ENCODE measurements at regions not wholly inside any gene's neighbourhood (a gene's known extent, or its start where the extent isn't known, plus 50 kb on each side); places are given as distances from the start of the nearest gene placed in this dataset.

GRCh38 chr10:57605948-57606485 is 661.7 kb downstream of the IPMK start:
- Mint-ChIP-seq H3K4me1 (no peaks in the 10 kb centered on the region), H3K27me3 (ENCODE audit: low read depth in 2 of 2) (no peaks in the 10 kb centered on the region), H3K27ac (no peak overlapping the region), H3K9me3 (peaks cover 9 to 13% of the 10 kb centered on the region in 2 donors), H3K36me3 (no peaks in the 10 kb centered on the region), H3K4me3 (no peak overlapping the region)
- no peaks in the 10 kb centered on the region for H3K4me1 ChIP-seq (ENCODE audit: control insufficient read depth, insufficient read depth, low read length)
- no peak for DNase-seq
- H3K36me3 ChIP-seq (ENCODE audit: control insufficient read depth, insufficient read depth, low read length), result no peaks in the 10 kb centered on the region
- ATAC-seq, result no peak
- no peak overlapping the region for H3K27ac ChIP-seq (ENCODE audit: low read length)
- intact Hi-C loops (cut with micrococcal nuclease), result no loop called here
- H3K27me3 ChIP-seq (ENCODE audit: control insufficient read depth, insufficient read depth, low read length), result no peaks in the 10 kb centered on the region
- H3K4me3 ChIP-seq (ENCODE audit: low read length), result no peak overlapping the region
- no peak for TF ChIP-seq CTCF (IDR thresholded peaks at IDR 0.05)
- 86% methylated on average over 3 of the region's 4 CpGs for WGBS (ENCODE audit: insufficient coverage)
- no peaks in the 10 kb centered on the region for H3K9me3 ChIP-seq (ENCODE audit: control insufficient read depth, insufficient read depth, low read length)

- Histone ChIP-seq H3K27ac (ENCODE audit: low read length) (no peak overlapping the region), H3K4me1 (ENCODE audit: control insufficient read depth, insufficient read depth, low read length) (no peaks in the 10 kb centered on the region), H3K9me3 (ENCODE audit: control insufficient read depth, insufficient read depth, low read length) (no peaks in the 10 kb centered on the region), H3K4me3 (ENCODE audit: low read length) (no peak overlapping the region), H3K27me3 (ENCODE audit: control insufficient read depth, insufficient read depth, low read length) (no peaks in the 10 kb centered on the region), H3K36me3 (ENCODE audit: control insufficient read depth, insufficient read depth, low read length) (no peaks in the 10 kb centered on the region)
- DNase-seq, result no peak
- peaks cover 5 to 13% of the 10 kb centered on the region in 2 donors for H3K9me3 Mint-ChIP-seq
- intact Hi-C loops (cut with micrococcal nuclease), result no loop called here
- TF ChIP-seq CTCF (IDR thresholded peaks at IDR 0.05), result no peak
- H3K27me3 Mint-ChIP-seq (ENCODE audit: low read depth in 2 of 2), result no peaks in the 10 kb centered on the region
- no peak for ATAC-seq
- H3K27ac Mint-ChIP-seq, result no peak overlapping the region
- H3K36me3 Mint-ChIP-seq, result no peaks in the 10 kb centered on the region
- H3K4me3 Mint-ChIP-seq, result no peak overlapping the region
- no peaks in the 10 kb centered on the region for H3K4me1 Mint-ChIP-seq
- 85% methylated on average over 2 of the region's 4 CpGs for WGBS (ENCODE audit: insufficient coverage)
These were observed 668.3 kb downstream of the IPMK start for GRCh38 chr10:57599440-57599839.

DNA sequence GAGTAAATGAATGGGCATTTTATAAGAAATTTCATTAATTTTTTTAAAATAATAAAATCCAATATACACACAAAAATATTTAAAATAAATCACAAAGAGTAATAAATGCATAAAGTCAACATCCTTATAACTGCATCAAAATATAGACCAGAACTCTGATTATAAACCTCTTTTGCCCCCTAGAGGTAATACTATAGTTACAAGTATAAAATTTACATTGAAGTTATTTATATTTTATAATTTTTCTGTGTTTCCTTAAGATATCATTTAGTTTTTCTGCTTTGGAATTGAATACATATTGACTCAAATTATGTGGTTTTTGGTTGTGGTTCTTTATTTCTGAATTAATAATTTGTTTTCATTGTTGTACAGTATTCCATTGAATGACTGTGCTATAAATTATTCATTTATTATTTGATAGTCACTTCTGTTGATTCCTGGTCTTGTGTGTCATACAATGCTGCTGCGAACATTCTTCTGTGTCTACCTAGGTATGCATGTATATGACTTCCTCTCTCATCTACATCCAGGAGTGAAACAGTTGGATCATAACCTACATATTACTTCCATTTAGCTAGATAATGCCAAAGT is 673.6 kb downstream of the IPMK start:
- 100% methylated on average over 1 of the region's 1 CpG for WGBS (ENCODE audit: insufficient coverage)
- Histone ChIP-seq H3K27me3 (ENCODE audit: control insufficient read depth, insufficient read depth, low read length) (no peaks in the 10 kb centered on the region), H3K4me3 (ENCODE audit: low read length) (no peak overlapping the region), H3K36me3 (ENCODE audit: control insufficient read depth, insufficient read depth, low read length) (no peaks in the 10 kb centered on the region), H3K9me3 (ENCODE audit: control insufficient read depth, insufficient read depth, low read length) (no peaks in the 10 kb centered on the region), H3K27ac (ENCODE audit: low read length) (no peak overlapping the region), H3K4me1 (ENCODE audit: control insufficient read depth, insufficient read depth, low read length) (no peaks in the 10 kb centered on the region)
- Mint-ChIP-seq H3K27me3 (ENCODE audit: low read depth in 2 of 2) (no peaks in the 10 kb centered on the region), H3K36me3 (no peaks in the 10 kb centered on the region), H3K27ac (no peak overlapping the region), H3K4me1 (no peaks in the 10 kb centered on the region), H3K9me3 (peaks cover 0 to 7% of the 10 kb centered on the region in 2 donors), H3K4me3 (no peak overlapping the region)
- TF ChIP-seq CTCF (IDR thresholded peaks at IDR 0.05), result no peak
- no peak for DNase-seq
- intact Hi-C loops (cut with micrococcal nuclease), result no loop called here
- ATAC-seq, result no peak

DNA sequence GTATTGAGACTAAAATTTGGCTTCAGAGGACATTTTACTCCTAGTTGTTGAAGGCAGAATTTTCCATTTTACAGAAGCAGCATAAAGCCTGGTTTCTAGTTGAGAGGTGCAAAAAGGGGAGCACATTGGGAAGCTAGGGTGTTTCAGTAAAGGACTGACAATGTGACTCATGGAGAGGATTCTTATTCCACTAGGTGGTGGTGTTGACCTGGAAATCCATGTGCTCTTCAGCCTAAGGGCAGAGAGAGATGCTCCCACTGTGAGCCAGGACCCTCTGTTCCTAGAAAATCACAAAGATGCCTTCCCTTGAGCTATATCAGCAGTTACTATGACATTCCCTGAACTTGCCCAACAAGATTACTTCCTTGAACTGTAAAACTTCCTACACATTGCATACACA is 687.8 kb downstream of the IPMK start:
- Histone ChIP-seq H3K27me3 (ENCODE audit: control insufficient read depth, insufficient read depth, low read length) (no peaks in the 10 kb centered on the region), H3K27ac (ENCODE audit: low read length) (no peak overlapping the region), H3K36me3 (ENCODE audit: control insufficient read depth, insufficient read depth, low read length) (no peaks in the 10 kb centered on the region), H3K9me3 (ENCODE audit: control insufficient read depth, insufficient read depth, low read length) (peaks cover 4% of the 10 kb centered on the region), H3K4me3 (ENCODE audit: low read length) (no peak overlapping the region), H3K4me1 (ENCODE audit: control insufficient read depth, insufficient read depth, low read length) (no peaks in the 10 kb centered on the region)
- DNase-seq, result no peak
- Mint-ChIP-seq H3K27me3 (ENCODE audit: low read depth in 2 of 2) (no peaks in the 10 kb centered on the region), H3K27ac (no peak overlapping the region), H3K36me3 (no peaks in the 10 kb centered on the region), H3K4me3 (no peak overlapping the region), H3K9me3 (peaks cover 5 to 12% of the 10 kb centered on the region in 2 donors), H3K4me1 (no peaks in the 10 kb centered on the region)
- TF ChIP-seq CTCF (IDR thresholded peaks at IDR 0.05), result no peak
- ATAC-seq, result no peak
- intact Hi-C loops (cut with micrococcal nuclease), result no loop called here
